ENCODE measurements at regions not wholly inside any gene's neighbourhood (a gene's known extent, or its start where the extent isn't known, plus 50 kb on each side); places are given as distances from the start of the nearest gene placed in this dataset.

DNA sequence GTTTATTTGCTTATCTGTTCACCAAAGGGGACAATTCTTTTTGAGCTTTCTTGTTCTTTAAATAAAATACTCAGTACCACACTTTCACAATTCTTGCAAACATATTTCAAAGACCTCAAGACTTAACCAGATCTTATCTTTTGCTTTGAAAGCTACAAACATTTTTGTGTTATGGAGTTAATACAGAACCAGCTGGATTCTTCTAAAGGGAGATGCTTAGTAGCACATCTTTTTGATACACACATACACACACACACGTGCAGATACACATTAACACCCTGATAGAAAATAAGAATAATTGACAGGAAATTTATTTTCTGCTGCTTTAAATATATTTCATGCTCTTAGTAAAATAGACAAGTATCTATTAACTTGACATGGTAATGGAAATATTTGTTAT lies 379.1 kb downstream of the SH2D1A start:
- Histone ChIP-seq H3K9me3 (ENCODE audit: insufficient read depth, low read depth) (no peaks in the 10 kb centered on the region), H3K36me3 (ENCODE audit: low read depth) (no peaks in the 10 kb centered on the region), H3K9me2 (ENCODE audit: insufficient read depth) (no peaks in the 10 kb centered on the region), H3K4me1 (replicated peaks; ENCODE audit: insufficient read depth) (no peaks in the 10 kb centered on the region), H3F3A (ENCODE audit: insufficient read depth, low read depth) (no peaks in the 10 kb centered on the region), H3K4me3 (no peak overlapping the region), H2AFZ (no peak overlapping the region), H4K20me1 (ENCODE audit: insufficient read depth) (no peaks in the 10 kb centered on the region), H3K4me2 (no peak overlapping the region), H3K27me3 (ENCODE audit: insufficient read depth, low read depth) (no peaks in the 10 kb centered on the region), H3K79me2 (ENCODE audit: low read depth) (no peaks in the 10 kb centered on the region), H3K27ac (no peak overlapping the region)
- no peak for DNase-seq
- no TSS peak for BruUV-seq (replicated peaks)
- ChIA-PET POLR2A (ENCODE audit: unreplicated experiment) (no interaction called here), CTCF (no interaction called here)
- intact Hi-C loops (cut with micrococcal nuclease; ENCODE audit: unreplicated experiment) = no loop called here
- TF ChIP-seq EZH2 (IDR thresholded peaks at IDR 0.05; ENCODE audit: low read depth) = no peak
- TF ChIP-seq, protein P1, sequence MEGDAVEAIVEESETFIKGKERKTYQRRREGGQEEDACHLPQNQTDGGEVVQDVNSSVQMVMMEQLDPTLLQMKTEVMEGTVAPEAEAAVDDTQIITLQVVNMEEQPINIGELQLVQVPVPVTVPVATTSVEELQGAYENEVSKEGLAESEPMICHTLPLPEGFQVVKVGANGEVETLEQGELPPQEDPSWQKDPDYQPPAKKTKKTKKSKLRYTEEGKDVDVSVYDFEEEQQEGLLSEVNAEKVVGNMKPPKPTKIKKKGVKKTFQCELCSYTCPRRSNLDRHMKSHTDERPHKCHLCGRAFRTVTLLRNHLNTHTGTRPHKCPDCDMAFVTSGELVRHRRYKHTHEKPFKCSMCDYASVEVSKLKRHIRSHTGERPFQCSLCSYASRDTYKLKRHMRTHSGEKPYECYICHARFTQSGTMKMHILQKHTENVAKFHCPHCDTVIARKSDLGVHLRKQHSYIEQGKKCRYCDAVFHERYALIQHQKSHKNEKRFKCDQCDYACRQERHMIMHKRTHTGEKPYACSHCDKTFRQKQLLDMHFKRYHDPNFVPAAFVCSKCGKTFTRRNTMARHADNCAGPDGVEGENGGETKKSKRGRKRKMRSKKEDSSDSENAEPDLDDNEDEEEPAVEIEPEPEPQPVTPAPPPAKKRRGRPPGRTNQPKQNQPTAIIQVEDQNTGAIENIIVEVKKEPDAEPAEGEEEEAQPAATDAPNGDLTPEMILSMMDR (conservative IDR thresholded peaks at IDR 0.05) = no peak

DNA sequence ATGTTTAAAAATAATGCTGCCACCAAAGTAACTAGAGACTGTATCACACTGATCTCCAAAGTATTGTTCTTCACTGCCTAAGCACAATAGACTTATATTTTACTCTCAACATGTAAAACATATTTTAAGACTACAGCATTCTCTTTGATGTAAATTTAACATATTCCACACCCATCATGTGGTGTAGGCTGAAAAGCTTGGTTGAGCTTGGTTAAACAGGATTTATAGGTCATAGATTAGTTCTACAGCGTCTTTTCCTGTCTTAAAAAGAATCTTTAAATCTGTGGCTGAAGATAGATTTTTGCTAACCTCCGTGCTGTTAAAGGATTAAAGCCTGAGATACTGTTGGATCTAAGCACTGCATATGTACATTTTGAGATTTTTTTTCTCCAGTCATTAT lies 379.9 kb downstream of the SH2D1A start:
- Histone ChIP-seq H3K4me1 (replicated peaks; ENCODE audit: insufficient read depth) (no peaks in the 10 kb centered on the region), H3K9me3 (ENCODE audit: insufficient read depth, low read depth) (no peaks in the 10 kb centered on the region), H3K27me3 (ENCODE audit: insufficient read depth, low read depth) (no peaks in the 10 kb centered on the region), H3K4me3 (no peak overlapping the region), H2AFZ (no peak overlapping the region), H3K27ac (no peak overlapping the region), H3K36me3 (ENCODE audit: low read depth) (no peaks in the 10 kb centered on the region), H3K79me2 (ENCODE audit: low read depth) (no peaks in the 10 kb centered on the region), H3K9me2 (ENCODE audit: insufficient read depth) (no peaks in the 10 kb centered on the region), H4K20me1 (ENCODE audit: insufficient read depth) (no peaks in the 10 kb centered on the region), H3F3A (ENCODE audit: insufficient read depth, low read depth) (no peaks in the 10 kb centered on the region), H3K4me2 (no peak overlapping the region)
- ChIA-PET POLR2A (ENCODE audit: unreplicated experiment) (no interaction called here), CTCF (no interaction called here)
- intact Hi-C loops (cut with micrococcal nuclease; ENCODE audit: unreplicated experiment) = no loop called here
- TF ChIP-seq EZH2 (IDR thresholded peaks at IDR 0.05; ENCODE audit: low read depth) = no peak
- no peak for DNase-seq
- BruUV-seq (replicated peaks) = no TSS peak

DNA sequence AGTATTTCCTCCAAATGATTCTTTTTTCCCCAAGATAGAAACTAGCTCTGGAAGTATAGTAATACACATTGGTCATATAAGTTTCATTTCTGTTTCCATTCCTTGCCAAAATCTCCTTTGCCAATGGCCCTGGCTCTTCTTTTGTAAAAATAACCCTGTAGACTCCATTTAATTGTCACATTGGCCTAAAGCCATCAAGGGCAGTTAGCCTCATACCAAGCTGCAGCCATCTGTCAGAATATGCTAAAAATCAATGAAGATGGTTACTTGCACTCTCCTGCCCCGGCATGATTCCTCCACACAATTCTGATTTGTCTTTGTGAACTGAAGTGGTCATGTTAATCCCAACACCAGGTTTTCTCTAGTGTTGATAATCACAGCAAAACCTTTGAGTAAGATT lies 380.5 kb downstream of the SH2D1A start:
- BruUV-seq (replicated peaks) = no TSS peak
- ChIA-PET POLR2A (ENCODE audit: unreplicated experiment) (no interaction called here), CTCF (no interaction called here)
- intact Hi-C loops (cut with micrococcal nuclease; ENCODE audit: unreplicated experiment) = no loop called here
- no peaks in the 10 kb centered on the region for H3F3A ChIP-seq (ENCODE audit: insufficient read depth, low read depth)
- no peaks in the 10 kb centered on the region for H3K4me1 ChIP-seq (replicated peaks; ENCODE audit: insufficient read depth)
- no peak overlapping the region for H3K4me3 ChIP-seq
- no peak overlapping the region for H3K27ac ChIP-seq
- no peaks in the 10 kb centered on the region for H3K36me3 ChIP-seq (ENCODE audit: low read depth)
- H3K9me2 ChIP-seq (ENCODE audit: insufficient read depth) = no peaks in the 10 kb centered on the region
- no peak overlapping the region for H3K4me2 ChIP-seq
- no peaks in the 10 kb centered on the region for H4K20me1 ChIP-seq (ENCODE audit: insufficient read depth)
- no peak for DNase-seq
- no peaks in the 10 kb centered on the region for H3K79me2 ChIP-seq (ENCODE audit: low read depth)
- no peaks in the 10 kb centered on the region for H3K9me3 ChIP-seq (ENCODE audit: insufficient read depth, low read depth)
- TF ChIP-seq, protein P1 (conservative IDR thresholded peaks at IDR 0.05) = no peak
- TF ChIP-seq EZH2 (IDR thresholded peaks at IDR 0.05; ENCODE audit: low read depth) = no peak
- no peaks in the 10 kb centered on the region for H3K27me3 ChIP-seq (ENCODE audit: insufficient read depth, low read depth)
- no peak overlapping the region for H2AFZ ChIP-seq

DNA sequence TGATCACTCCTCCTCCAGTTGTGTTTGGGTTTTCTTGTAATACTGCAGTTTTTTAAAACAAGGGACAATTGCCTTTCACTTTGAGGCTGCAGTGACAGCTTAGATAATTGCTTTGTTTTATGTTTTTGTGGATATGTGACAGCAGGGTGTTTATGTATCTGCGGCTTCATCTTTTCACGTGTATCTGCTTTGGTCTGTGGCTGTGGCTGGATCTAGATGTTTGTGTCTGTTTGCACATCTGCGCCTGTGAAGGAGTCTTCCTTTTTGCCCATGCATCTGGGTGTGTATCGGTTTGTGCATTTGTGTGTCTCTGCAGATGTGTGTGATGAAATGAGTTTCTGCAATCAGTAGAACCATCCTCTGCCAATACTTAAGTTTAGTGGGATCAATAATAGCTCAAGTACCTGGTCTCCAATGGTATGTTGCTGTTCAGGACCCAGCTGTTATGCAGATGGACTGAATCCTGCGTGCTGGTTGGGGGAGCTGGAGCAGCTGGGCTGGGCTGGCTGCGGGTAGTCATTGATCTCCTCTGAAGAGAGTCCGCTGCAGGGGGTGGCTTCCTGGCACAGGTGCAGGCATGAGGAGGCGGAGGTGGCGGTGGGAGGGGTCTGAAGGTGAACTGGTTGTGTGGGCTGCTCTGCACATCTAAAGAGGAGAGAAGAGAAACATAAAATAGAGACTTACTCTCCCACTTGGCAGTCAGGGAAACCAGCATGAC lies 390.3 kb downstream of the SH2D1A start:
- no peaks in the 10 kb centered on the region for H3K4me1 ChIP-seq (replicated peaks; ENCODE audit: insufficient read depth)
- TF ChIP-seq EZH2 (IDR thresholded peaks at IDR 0.05; ENCODE audit: low read depth) = no peak
- TF ChIP-seq, protein P1 (conservative IDR thresholded peaks at IDR 0.05) = no peak
- ChIA-PET POLR2A (ENCODE audit: unreplicated experiment) (interaction anchor here (0.6 kb wide), 1 partner anchor 9 kb away, joined by 3 read pairs; no protein-coding TSS in a partner anchor), CTCF (no interaction called here)
- 0 out of 2 replicates have a peak, but pooled peaks cover 5% of the 10 kb centered on the region for H3K9me3 ChIP-seq (ENCODE audit: insufficient read depth, low read depth)
- H4K20me1 ChIP-seq (ENCODE audit: insufficient read depth) = no peaks in the 10 kb centered on the region
- no peaks in the 10 kb centered on the region for H3K36me3 ChIP-seq (ENCODE audit: low read depth)
- H3F3A ChIP-seq (ENCODE audit: insufficient read depth, low read depth) = no peaks in the 10 kb centered on the region
- BruUV-seq (replicated peaks) = no TSS peak
- intact Hi-C loops (cut with micrococcal nuclease; ENCODE audit: unreplicated experiment) = no loop called here
- no peaks in the 10 kb centered on the region for H3K9me2 ChIP-seq (ENCODE audit: insufficient read depth)
- H3K27ac ChIP-seq = no peak overlapping the region
- no peak for DNase-seq
- no peak overlapping the region for H3K4me2 ChIP-seq
- no peaks in the 10 kb centered on the region for H3K27me3 ChIP-seq (ENCODE audit: insufficient read depth, low read depth)
- no peaks in the 10 kb centered on the region for H3K79me2 ChIP-seq (ENCODE audit: low read depth)
- no peak overlapping the region for H3K4me3 ChIP-seq
- H2AFZ ChIP-seq = no peak overlapping the region

Measured in PC-9 (cell line).